Glutamatergic neuron (in vitro differentiated cells): ENCODE measurements at regions not wholly inside any gene's neighbourhood (a gene's known extent, or its start where the extent isn't known, plus 50 kb on each side); places are given as distances from the start of the nearest gene placed in this dataset.

Source experiments
- DNase-seq: peaks from one replicate; pipeline ENCODE4 v3.0.0; 2022
- H3K27ac Mint-ChIP-seq: one replicate; pipeline ENCODE4 v1.8.0; 2020; ENCODE audit warnings: mild to moderate bottlenecking, mixed read lengths, inconsistent platforms; ENCODE audit not compliant: unreplicated experiment
- H3K27me3 Mint-ChIP-seq: one replicate; pipeline ENCODE4 v1.8.0; 2020; ENCODE audit warnings: mild to moderate bottlenecking, moderate library complexity, mixed read lengths, inconsistent platforms; ENCODE audit not compliant: unreplicated experiment
- H3K36me3 Mint-ChIP-seq: one replicate; pipeline ENCODE4 v1.8.0; 2020; ENCODE audit warnings: mild to moderate bottlenecking, mixed read lengths, inconsistent platforms; ENCODE audit not compliant: unreplicated experiment
- H3K4me1 Mint-ChIP-seq: one replicate; pipeline ENCODE4 v1.8.0; 2020; ENCODE audit warnings: mild to moderate bottlenecking, low read depth, mixed read lengths, inconsistent platforms; ENCODE audit not compliant: unreplicated experiment
- H3K4me3 Mint-ChIP-seq: one replicate; pipeline ENCODE4 v1.8.0; 2020; ENCODE audit warnings: mild to moderate bottlenecking, mixed read lengths, inconsistent platforms; ENCODE audit not compliant: unreplicated experiment
- H3K9me3 Mint-ChIP-seq: one replicate; pipeline ENCODE4 v1.8.0; 2020; ENCODE audit warnings: mild to moderate bottlenecking, moderate library complexity, mixed read lengths, inconsistent platforms; ENCODE audit not compliant: unreplicated experiment
- TF ChIP-seq, protein P1 (sequence below): fragments of 200-600 bp; sonication (generic); IDR thresholded peaks from one replicate; pipeline ENCODE4 v1.5.0; 2021; ENCODE audit not compliant: partially characterized antibody, unreplicated experiment

GRCh38 chr13:55661505-55661904 is 1479.2 kb upstream of the PRR20A start:
- H3K4me3 Mint-ChIP-seq = no peak overlapping the region
- peaks cover under 1% of the 10 kb centered on the region for H3K27me3 Mint-ChIP-seq
- H3K27ac Mint-ChIP-seq = no peak overlapping the region
- peaks cover under 1% of the 10 kb centered on the region for H3K4me1 Mint-ChIP-seq
- peaks cover 7% of the 10 kb centered on the region for H3K9me3 Mint-ChIP-seq
- no peak for DNase-seq
- TF ChIP-seq, protein P1, sequence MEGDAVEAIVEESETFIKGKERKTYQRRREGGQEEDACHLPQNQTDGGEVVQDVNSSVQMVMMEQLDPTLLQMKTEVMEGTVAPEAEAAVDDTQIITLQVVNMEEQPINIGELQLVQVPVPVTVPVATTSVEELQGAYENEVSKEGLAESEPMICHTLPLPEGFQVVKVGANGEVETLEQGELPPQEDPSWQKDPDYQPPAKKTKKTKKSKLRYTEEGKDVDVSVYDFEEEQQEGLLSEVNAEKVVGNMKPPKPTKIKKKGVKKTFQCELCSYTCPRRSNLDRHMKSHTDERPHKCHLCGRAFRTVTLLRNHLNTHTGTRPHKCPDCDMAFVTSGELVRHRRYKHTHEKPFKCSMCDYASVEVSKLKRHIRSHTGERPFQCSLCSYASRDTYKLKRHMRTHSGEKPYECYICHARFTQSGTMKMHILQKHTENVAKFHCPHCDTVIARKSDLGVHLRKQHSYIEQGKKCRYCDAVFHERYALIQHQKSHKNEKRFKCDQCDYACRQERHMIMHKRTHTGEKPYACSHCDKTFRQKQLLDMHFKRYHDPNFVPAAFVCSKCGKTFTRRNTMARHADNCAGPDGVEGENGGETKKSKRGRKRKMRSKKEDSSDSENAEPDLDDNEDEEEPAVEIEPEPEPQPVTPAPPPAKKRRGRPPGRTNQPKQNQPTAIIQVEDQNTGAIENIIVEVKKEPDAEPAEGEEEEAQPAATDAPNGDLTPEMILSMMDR = no peak
- H3K36me3 Mint-ChIP-seq = no peaks in the 10 kb centered on the region

GRCh38 chr13:55664178-55664577 is 1476.5 kb upstream of the PRR20A start:
- DNase-seq = no peak
- Mint-ChIP-seq H3K4me1 (no peaks in the 10 kb centered on the region), H3K27ac (no peak overlapping the region), H3K4me3 (no peak overlapping the region), H3K27me3 (no peaks in the 10 kb centered on the region), H3K9me3 (peaks cover 4% of the 10 kb centered on the region), H3K36me3 (no peaks in the 10 kb centered on the region)
- TF ChIP-seq, protein P1 = no peak

GRCh38 chr13:55669051-55669450 is 1471.7 kb upstream of the PRR20A start:
- H3K36me3 Mint-ChIP-seq = no peaks in the 10 kb centered on the region
- H3K4me1 Mint-ChIP-seq = peaks cover 3% of the 10 kb centered on the region
- no peak overlapping the region for H3K4me3 Mint-ChIP-seq
- DNase-seq = no peak
- no peaks in the 10 kb centered on the region for H3K9me3 Mint-ChIP-seq
- TF ChIP-seq, protein P1 = no peak
- H3K27ac Mint-ChIP-seq = no peak overlapping the region
- H3K27me3 Mint-ChIP-seq = peaks cover 4% of the 10 kb centered on the region

- Mint-ChIP-seq H3K4me1 (peaks cover 3% of the 10 kb centered on the region), H3K27ac (no peak overlapping the region), H3K36me3 (no peaks in the 10 kb centered on the region), H3K4me3 (no peak overlapping the region), H3K9me3 (peaks cover 1% of the 10 kb centered on the region), H3K27me3 (peaks cover 4% of the 10 kb centered on the region)
- no peak for DNase-seq
- TF ChIP-seq, protein P1 = no peak
Observed at GRCh38 chr13:55673910-55674309, 1466.8 kb upstream of the PRR20A start.

DNA sequence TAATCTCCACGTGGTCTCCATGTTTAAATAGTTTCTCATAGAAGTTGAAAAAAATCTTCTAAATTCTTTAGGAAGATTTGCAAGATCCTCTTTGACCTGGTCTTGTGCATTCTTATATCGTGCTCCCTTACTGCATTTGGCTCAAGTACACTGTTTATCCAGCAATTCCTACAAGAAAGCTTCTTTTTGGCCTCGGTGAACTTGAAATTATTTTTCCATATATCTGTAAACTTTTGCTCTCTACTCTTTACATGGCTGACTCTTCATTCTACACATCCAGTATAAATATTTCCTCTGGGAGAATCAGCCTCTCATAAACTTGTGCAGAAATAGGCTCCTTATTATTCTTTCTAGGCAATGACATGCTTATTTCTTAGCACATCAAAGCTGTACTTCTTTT is 1457.9 kb upstream of the PRR20A start:
- Mint-ChIP-seq H3K4me3 (no peak overlapping the region), H3K36me3 (no peaks in the 10 kb centered on the region), H3K4me1 (no peaks in the 10 kb centered on the region), H3K27me3 (no peaks in the 10 kb centered on the region), H3K9me3 (no peaks in the 10 kb centered on the region), H3K27ac (no peak overlapping the region)
- TF ChIP-seq, protein P1 = no peak
- no peak for DNase-seq
